ENCODE measurements at regions not wholly inside any gene's neighbourhood (a gene's known extent, or its start where the extent isn't known, plus 50 kb on each side); places are given as distances from the start of the nearest gene placed in this dataset.

GRCh38 chr16:74224828-74225612 lies 71.6 kb upstream of the PSMD7 start:
- TF ChIP-seq CTCF (conservative IDR thresholded peaks at IDR 0.05; ENCODE audit: low read depth, low read length) (no peak), EZH2phosphoT487 (IDR thresholded peaks at IDR 0.05; ENCODE audit: borderline replicate concordance, low read length) (no peak)

All from PC-3 (cell line).